Astrocyte of the spinal cord (primary cell): ENCODE measurements at regions not wholly inside any gene's neighbourhood (a gene's known extent, or its start where the extent isn't known, plus 50 kb on each side); places are given as distances from the start of the nearest gene placed in this dataset.

Source experiments
- DNase-seq: peaks from one replicate; pipeline ENCODE4 v3.0.0; 2011; ENCODE audit warnings: low read depth, low spot score
- H3K4me3 ChIP-seq: 2 replicates; pipeline ENCODE4 v1.5.1; 2011; ENCODE audit warnings: low read depth, mild to moderate bottlenecking, low read length, moderate library complexity
- CTCF ChIP-seq: IDR thresholded peaks from 2 replicates; pipeline ENCODE4 v1.5.1; 2012; ENCODE audit warnings: low read depth, mild to moderate bottlenecking, low read length, inconsistent platforms
- in situ Hi-C: cut with HindIII; loops from 2 replicates; pipeline ENCODE4 v1.10.0; 2017; ENCODE audit warnings: low sequenced_read_pairs

- no peak for DNase-seq
- no peak for TF ChIP-seq CTCF
- H3K4me3 ChIP-seq, result no peak overlapping the region
- in situ Hi-C loops, result no loop called here
Observed at GRCh38 chrX:44422631-44423030, 79.2 kb upstream of the EFHC2 start.

GRCh38 chrX:44415639-44416386, 72.3 kb upstream of the EFHC2 start:
- in situ Hi-C loops, result no loop called here
- H3K4me3 ChIP-seq, result no peak overlapping the region
- no peak for DNase-seq
- no peak for TF ChIP-seq CTCF

- TF ChIP-seq CTCF, result no peak
- no peak for DNase-seq
- in situ Hi-C loops, result no loop called here
- H3K4me3 ChIP-seq, result no peak overlapping the region
Observed at GRCh38 chrX:44401151-44401550, 57.7 kb upstream of the EFHC2 start.

- H3K4me3 ChIP-seq, result no peak overlapping the region
- TF ChIP-seq CTCF, result no peak
- in situ Hi-C loops, result no loop called here
- DNase-seq, result peak; percentile 89
Observed at GRCh38 chrX:44400588-44400987, 57.1 kb upstream of the EFHC2 start.

GRCh38 chrX:44400161-44400560, 56.7 kb upstream of the EFHC2 start:
- no peak for DNase-seq
- no peak overlapping the region for H3K4me3 ChIP-seq
- in situ Hi-C loops, result no loop called here
- no peak for TF ChIP-seq CTCF
